Transverse colon (tissue), 4 donors: ENCODE measurements at regions not wholly inside any gene's neighbourhood (a gene's known extent, or its start where the extent isn't known, plus 50 kb on each side); places are given as distances from the start of the nearest gene placed in this dataset.

Experiments
- DNase-seq: peaks from one replicate; pipeline ENCODE4 v3.0.0-alpha.2; 2019
- H3K27ac ChIP-seq, 4 donors: fragments of 200-600 bp; sonication (generic); 2 replicates each; pipeline ENCODE4 v1.5.1; 2016 to 2018; ENCODE audit warnings: inconsistent platforms in 4 of 4
- H3K27me3 ChIP-seq: fragments of 200-600 bp; sonication (generic); 2 replicates; pipeline ENCODE4 v1.5.1; 2017; ENCODE audit warnings: inconsistent platforms
- H3K36me3 ChIP-seq, 4 donors: fragments of 200-600 bp; sonication (generic); 2 replicates each; pipeline ENCODE4 v1.5.1; 2017 to 2019; ENCODE audit warnings: inconsistent platforms in 4 of 4
- H3K4me1 ChIP-seq, 4 donors: fragments of 200-600 bp; sonication (generic); 2 replicates each; pipeline ENCODE4 v1.5.1; 2017 to 2020; ENCODE audit warnings: inconsistent platforms in 4 of 4
- H3K4me3 ChIP-seq, 4 donors: fragments of 200-600 bp; sonication (generic); 1 replicate in 1 of 4; 2 replicates in 3 of 4; pipeline versions ENCODE4 v1.5.1 to v1.6.1; 2017 to 2019; ENCODE audit warnings: inconsistent platforms in 4 of 4
- H3K9me3 ChIP-seq, 2 donors: fragments of 200-600 bp; sonication (generic); 2 replicates each; pipeline ENCODE4 v1.5.1; 2017 to 2019; ENCODE audit warnings: inconsistent platforms in 2 of 2
- CTCF ChIP-seq, 5 experiments: fragments of 200-600 bp in 3 of 5; fragments of 450-650 bp in 2 of 5; sonication (generic) in 3 of 5; IDR thresholded peaks; 1 replicate in 2 of 5; 2 replicates in 3 of 5; pipeline ENCODE4 v1.5.1; 2016 to 2017; ENCODE audit warnings: antibody characterized with exemption in 5 of 5, inconsistent platforms in 3 of 5, mild to moderate bottlenecking in 2 of 5, moderate library complexity in 1 of 5
- EP300 ChIP-seq: sonication (generic); formaldehyde crosslinking; IDR thresholded peaks from one replicate; pipeline ENCODE4 v1.6.1; 2017; ENCODE audit warnings: antibody characterized with exemption, low read depth
- POLR2A ChIP-seq: fragments of 450-650 bp; IDR thresholded peaks from one replicate; pipeline ENCODE4 v1.6.1; 2016; ENCODE audit warnings: antibody characterized with exemption, mild to moderate bottlenecking, moderate library complexity
- POLR2AphosphoS5 ChIP-seq, 3 donors: sonication (generic); formaldehyde crosslinking; IDR thresholded peaks; one replicate each; pipeline ENCODE4 v1.6.1; 2016; ENCODE audit warnings: antibody characterized with exemption in 3 of 3
- WGBS, 2 donors: methylation state at CpG; one replicate each; pipeline ENCODE4 v1.1.5; 2018; ENCODE audit warnings: low coverage in 1 of 2; 5-methylcytosine and 5-hydroxymethylcytosine counted together
- in situ Hi-C, 4 donors: fragments of 200-750 bp; cut with MboI; loops; one replicate each; pipeline versions ENCODE4 v1.15.0 to v1.15.1; 2017; ENCODE audit warnings: low sequenced_read_pairs in 3 of 4, low pct_ligation_motif_present in 1 of 4, low pct_unique_long_range_greater_than_20kb in 1 of 4
- intact Hi-C: fragments of 100-400 bp; cut with DNase I; formaldehyde crosslinking; loops from one replicate; pipeline ENCODE4 v1.15.1; 2023; ENCODE audit warnings: low total_unique reads

GRCh38 chr2:168345601-168346000 lies 98.2 kb upstream of the STK39 start:
- H3K36me3 ChIP-seq, result no peaks in the 10 kb centered on the region
- in situ Hi-C loops, result loop anchor here (5.0 to 25.0 kb wide), 6 partner anchors 349 to 579 kb away; partner anchors contain the start of gene G6PC2 (in 2 of the 4)
- TF ChIP-seq POLR2A, result no peak
- TF ChIP-seq POLR2AphosphoS5 (IDR thresholded peaks at IDR 0.05), result no peak
- no peak for TF ChIP-seq EP300
- TF ChIP-seq CTCF (IDR thresholded peaks at IDR 0.05), result no peak
- WGBS, 2 donors, result 53 to 60% methylated on average over 3 of the region's 3 CpGs
- H3K4me1 ChIP-seq, result peaks cover 0 to 16% (median 8%) of the 10 kb centered on the region in 4 donors
- intact Hi-C loops, result loop anchor here (5.0 kb wide), 2 partner anchors 412 to 577 kb away; no protein-coding TSS in a partner anchor
- H3K9me3 ChIP-seq, result no peaks in the 10 kb centered on the region
- no peaks in the 10 kb centered on the region for H3K27me3 ChIP-seq
- H3K27ac ChIP-seq, result no peak overlapping the region
- no peak overlapping the region for H3K4me3 ChIP-seq
- no peak for DNase-seq

GRCh38 chr2:168346725-168347477 lies 99.5 kb upstream of the STK39 start:
- in situ Hi-C loops, result loop anchor here (5.0 to 25.0 kb wide), 6 partner anchors 348 to 578 kb away; partner anchors contain the start of gene G6PC2 (in 2 of the 4)
- Histone ChIP-seq H3K4me1 (peaks cover 0 to 19% (median 8%) of the 10 kb centered on the region in 4 donors), H3K9me3 (no peaks in the 10 kb centered on the region), H3K27me3 (no peaks in the 10 kb centered on the region), H3K36me3 (no peaks in the 10 kb centered on the region), H3K27ac (peak overlapping the region; percentile 26 to 78 (median 66)), H3K4me3 (peak overlapping the region; percentile 33 to 62 (median 34))
- peak; percentile 74 for DNase-seq
- intact Hi-C loops, result loop anchor here (5.0 kb wide), 2 partner anchors 410 to 575 kb away; no protein-coding TSS in a partner anchor
- TF ChIP-seq POLR2A (no peak), POLR2AphosphoS5 (IDR thresholded peaks at IDR 0.05) (no peak), EP300 (no peak), CTCF (IDR thresholded peaks at IDR 0.05) (peak; percentile 83 to 94 (median 87))
- 5 to 17% methylated on average over 7 to 13 of the region's 13 CpGs for WGBS, 2 donors

GRCh38 chr2:168348076-168348475 lies 100.7 kb upstream of the STK39 start:
- WGBS, 2 donors, result 61 to 75% methylated on average over 1 to 2 of the region's 2 CpGs
- Histone ChIP-seq H3K9me3 (no peaks in the 10 kb centered on the region), H3K4me1 (peaks cover 0 to 19% (median 8%) of the 10 kb centered on the region in 4 donors), H3K4me3 (no peak overlapping the region), H3K36me3 (no peaks in the 10 kb centered on the region), H3K27me3 (no peaks in the 10 kb centered on the region), H3K27ac (no peak overlapping the region)
- in situ Hi-C loops (loop anchor here (5.0 to 25.0 kb wide), 6 partner anchors 347 to 577 kb away; partner anchors contain the start of gene G6PC2 (in 2 of the 4)), intact Hi-C loops (loop anchor here (5.0 kb wide), 2 partner anchors 409 to 574 kb away; no protein-coding TSS in a partner anchor)
- TF ChIP-seq EP300, result no peak
- peak; percentile 17 to 60 (median 40) for TF ChIP-seq CTCF (IDR thresholded peaks at IDR 0.05)
- DNase-seq, result peak; percentile 18

- peak; percentile 47 for DNase-seq
- in situ Hi-C loops (loop anchor here in 1 of 4 donors (25.0 kb wide), 1 partner anchor 337 kb away; no protein-coding TSS in a partner anchor), intact Hi-C loops (no loop called here)
- TF ChIP-seq CTCF (IDR thresholded peaks at IDR 0.05) (peak in 1 of 5 experiments; percentile 34), POLR2AphosphoS5 (IDR thresholded peaks at IDR 0.05) (no peak)
- Histone ChIP-seq H3K4me1 (peaks cover 0 to 19% (median 8%) of the 10 kb centered on the region in 4 donors), H3K27me3 (no peaks in the 10 kb centered on the region), H3K36me3 (no peaks in the 10 kb centered on the region), H3K4me3 (no peak overlapping the region), H3K9me3 (no peaks in the 10 kb centered on the region), H3K27ac (peak overlapping the region in 1 of 4 donors; percentile 29)
- 52 to 63% methylated on average over 2 of the region's 2 CpGs for WGBS, 2 donors
Measured at GRCh38 chr2:168350380-168350779, 103.0 kb upstream of the STK39 start.
